Hepatocyte (in vitro differentiated cells): ENCODE measurements at regions not wholly inside any gene's neighbourhood (a gene's known extent, or its start where the extent isn't known, plus 50 kb on each side); places are given as distances from the start of the nearest gene placed in this dataset.

Experiments
- EZH2 ChIP-seq: fragments of 200-600 bp; sonication (generic); IDR thresholded peaks from 2 replicates; pipeline ENCODE4 v1.6.1; 2016; ENCODE audit warnings: antibody characterized with exemption, mild to moderate bottlenecking, borderline replicate concordance
- TF ChIP-seq, protein P1 (sequence below): fragments of 200-600 bp; sonication (generic); IDR thresholded peaks from 2 replicates; pipeline ENCODE4 v1.5.1; 2016; ENCODE audit warnings: antibody characterized with exemption, mild to moderate bottlenecking; ENCODE audit not compliant: poor library complexity

- TF ChIP-seq, protein P1, sequence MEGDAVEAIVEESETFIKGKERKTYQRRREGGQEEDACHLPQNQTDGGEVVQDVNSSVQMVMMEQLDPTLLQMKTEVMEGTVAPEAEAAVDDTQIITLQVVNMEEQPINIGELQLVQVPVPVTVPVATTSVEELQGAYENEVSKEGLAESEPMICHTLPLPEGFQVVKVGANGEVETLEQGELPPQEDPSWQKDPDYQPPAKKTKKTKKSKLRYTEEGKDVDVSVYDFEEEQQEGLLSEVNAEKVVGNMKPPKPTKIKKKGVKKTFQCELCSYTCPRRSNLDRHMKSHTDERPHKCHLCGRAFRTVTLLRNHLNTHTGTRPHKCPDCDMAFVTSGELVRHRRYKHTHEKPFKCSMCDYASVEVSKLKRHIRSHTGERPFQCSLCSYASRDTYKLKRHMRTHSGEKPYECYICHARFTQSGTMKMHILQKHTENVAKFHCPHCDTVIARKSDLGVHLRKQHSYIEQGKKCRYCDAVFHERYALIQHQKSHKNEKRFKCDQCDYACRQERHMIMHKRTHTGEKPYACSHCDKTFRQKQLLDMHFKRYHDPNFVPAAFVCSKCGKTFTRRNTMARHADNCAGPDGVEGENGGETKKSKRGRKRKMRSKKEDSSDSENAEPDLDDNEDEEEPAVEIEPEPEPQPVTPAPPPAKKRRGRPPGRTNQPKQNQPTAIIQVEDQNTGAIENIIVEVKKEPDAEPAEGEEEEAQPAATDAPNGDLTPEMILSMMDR = no peak
- no peak for TF ChIP-seq EZH2
Measured at GRCh38 chr3:128567141-128567540, 74.1 kb upstream of the GATA2 start.
